ENCODE measurements at regions not wholly inside any gene's neighbourhood (a gene's known extent, or its start where the extent isn't known, plus 50 kb on each side); places are given as distances from the start of the nearest gene placed in this dataset.
"Not testable (repeated sequence)": the region's sequence is repeated elsewhere in the genome, so short reads cannot be mapped to it uniquely, and the experiment has no call there.

GRCh38 chr16:60776281-60776680 is 1260.0 kb downstream of the CDH8 start:
- no peak for TF ChIP-seq CTCF (IDR thresholded peaks at IDR 0.05; ENCODE audit: insufficient read depth, low read depth, low read length)
- no peak for DNase-seq (ENCODE audit: low read depth)
- H3K4me3 ChIP-seq (ENCODE audit: low read depth, low read length), result no peak overlapping the region
- H3K36me3 ChIP-seq (ENCODE audit: control insufficient read depth, insufficient read depth, low read length), result no peaks in the 10 kb centered on the region
- ChIA-PET POLR2A (no interaction called here), CTCF (no interaction called here)
- H3K27me3 ChIP-seq (ENCODE audit: control insufficient read depth, insufficient read depth, low read length), result no peaks in the 10 kb centered on the region

DNA sequence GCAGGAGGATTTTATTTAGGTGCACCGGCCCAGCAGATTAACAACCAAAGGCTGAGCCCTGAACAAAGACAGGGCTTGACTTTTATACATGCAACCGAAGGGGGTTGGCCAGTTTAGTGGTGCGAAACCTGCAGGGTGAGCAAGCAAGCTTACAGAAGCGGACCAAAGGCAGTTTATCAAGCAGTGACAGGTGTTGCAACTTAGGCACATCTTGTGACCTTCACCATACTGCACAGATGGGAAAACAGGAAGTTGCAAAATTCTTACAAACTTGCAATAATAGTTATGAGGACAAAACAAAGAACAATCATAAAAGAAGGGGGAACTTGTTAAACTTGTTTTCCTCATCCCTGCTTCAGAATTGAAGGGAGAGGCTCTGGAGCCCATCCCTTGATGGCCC is 1265.1 kb downstream of the CDH8 start:
- no peak for DNase-seq (ENCODE audit: low read depth)
- H3K27me3 ChIP-seq (ENCODE audit: control insufficient read depth, insufficient read depth, low read length), result no peaks in the 10 kb centered on the region
- H3K4me3 ChIP-seq (ENCODE audit: low read depth, low read length), result no peak overlapping the region
- no peak for TF ChIP-seq CTCF (IDR thresholded peaks at IDR 0.05; ENCODE audit: insufficient read depth, low read depth, low read length)
- ChIA-PET POLR2A (no interaction called here), CTCF (no interaction called here)
- H3K36me3 ChIP-seq (ENCODE audit: control insufficient read depth, insufficient read depth, low read length), result no peaks in the 10 kb centered on the region

- H3K4me3 ChIP-seq (ENCODE audit: low read depth, low read length); H3K36me3 ChIP-seq (ENCODE audit: control insufficient read depth, insufficient read depth, low read length); DNase-seq (ENCODE audit: low read depth); H3K27me3 ChIP-seq (ENCODE audit: control insufficient read depth, insufficient read depth, low read length); POLR2A ChIA-PET: not testable (repeated sequence)
- CTCF ChIA-PET, result interaction anchor here (0.6 kb wide), 1 partner anchor 385 kb away, joined by 3 read pairs; no protein-coding TSS in a partner anchor
Measured at GRCh38 chr16:60770384-60770783, 1265.9 kb downstream of the CDH8 start.

DNA sequence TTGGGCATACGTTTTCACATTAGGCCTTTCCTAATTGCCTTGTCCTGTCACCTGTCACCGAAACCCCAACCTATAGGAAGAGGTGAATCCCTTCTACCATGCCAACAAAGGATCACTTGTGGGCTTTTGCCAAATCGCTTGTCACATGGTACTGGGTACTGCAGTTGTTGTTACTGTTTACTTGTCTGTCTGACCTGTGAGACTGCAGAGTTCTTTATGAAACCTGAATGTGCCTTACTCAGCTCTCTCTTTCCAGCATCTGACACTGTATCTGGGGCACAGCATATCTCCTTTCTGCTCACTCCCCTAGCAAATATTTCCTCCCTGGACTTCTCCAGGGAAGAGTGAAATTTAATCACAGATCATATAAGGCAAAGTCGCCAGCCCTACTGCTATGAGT is 1272.4 kb downstream of the CDH8 start:
- POLR2A ChIA-PET, result no interaction called here
- no peak for TF ChIP-seq CTCF (IDR thresholded peaks at IDR 0.05; ENCODE audit: insufficient read depth, low read depth, low read length)
- Histone ChIP-seq H3K4me3 (ENCODE audit: low read depth, low read length) (no peak overlapping the region), H3K36me3 (ENCODE audit: control insufficient read depth, insufficient read depth, low read length) (no peaks in the 10 kb centered on the region), H3K27me3 (ENCODE audit: control insufficient read depth, insufficient read depth, low read length) (no peaks in the 10 kb centered on the region)
- CTCF ChIA-PET, result interaction anchor here (1.4 kb wide), 1 partner anchor 10 kb away, joined by 3 read pairs; no protein-coding TSS in a partner anchor
- DNase-seq (ENCODE audit: low read depth), result no peak

DNA sequence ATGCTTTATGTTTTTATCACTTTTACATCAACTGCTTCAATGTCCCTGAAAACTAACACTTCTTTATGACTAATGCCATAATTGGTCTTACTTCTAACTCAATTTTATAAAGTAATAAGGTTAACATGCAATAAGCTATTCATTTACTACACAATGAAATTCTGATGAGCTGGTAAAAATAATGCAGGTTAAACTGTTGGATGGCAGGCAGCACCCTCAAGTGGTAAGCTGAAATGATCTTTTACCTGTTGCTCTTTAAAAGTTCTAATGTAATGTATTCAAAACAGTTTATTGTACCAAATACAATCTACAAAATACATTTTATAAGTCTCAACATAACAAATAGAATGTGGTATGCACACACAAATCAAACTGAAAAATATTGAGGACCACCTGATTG is 1280.3 kb downstream of the CDH8 start:
- TF ChIP-seq CTCF (IDR thresholded peaks at IDR 0.05; ENCODE audit: insufficient read depth, low read depth, low read length), result no peak
- H3K4me3 ChIP-seq (ENCODE audit: low read depth, low read length), result no peak overlapping the region
- DNase-seq (ENCODE audit: low read depth), result no peak
- no peaks in the 10 kb centered on the region for H3K27me3 ChIP-seq (ENCODE audit: control insufficient read depth, insufficient read depth, low read length)
- CTCF ChIA-PET, result no interaction called here
- no peaks in the 10 kb centered on the region for H3K36me3 ChIP-seq (ENCODE audit: control insufficient read depth, insufficient read depth, low read length)
- POLR2A ChIA-PET, result no interaction called here

GRCh38 chr16:60748366-60748765 is 1287.9 kb downstream of the CDH8 start:
- Histone ChIP-seq H3K27me3 (ENCODE audit: control insufficient read depth, insufficient read depth, low read length) (no peaks in the 10 kb centered on the region), H3K36me3 (ENCODE audit: control insufficient read depth, insufficient read depth, low read length) (no peaks in the 10 kb centered on the region), H3K4me3 (ENCODE audit: low read depth, low read length) (no peak overlapping the region)
- peak; percentile 0 for DNase-seq (ENCODE audit: low read depth)
- POLR2A ChIA-PET, result no interaction called here
- CTCF ChIA-PET, result no interaction called here
- TF ChIP-seq CTCF (IDR thresholded peaks at IDR 0.05; ENCODE audit: insufficient read depth, low read depth, low read length), result no peak

Measured in BJ (cell line).